ENCODE measurements at regions not wholly inside any gene's neighbourhood (a gene's known extent, or its start where the extent isn't known, plus 50 kb on each side); places are given as distances from the start of the nearest gene placed in this dataset.

- TF ChIP-seq NFAT5 (CRISPR knock-in tag; IDR thresholded peaks at IDR 0.05) (peak; percentile 77; the same call in 1 of the 2 replicates), ZNF260 (CRISPR knock-in tag; IDR thresholded peaks at IDR 0.05; ENCODE audit: borderline replicate concordance, low read depth) (no peak), ZMAT5 (CRISPR knock-in tag; IDR thresholded peaks at IDR 0.05; ENCODE audit: borderline replicate concordance, low read depth) (no peak), HIC2 (CRISPR knock-in tag; IDR thresholded peaks at IDR 0.05; ENCODE audit: low read depth) (peak; percentile 95), NKX3-1 (CRISPR knock-in tag; IDR thresholded peaks at IDR 0.05) (peak; percentile 32; the same call in 1 of the 2 replicates), ZSCAN25 (CRISPR knock-in tag; IDR thresholded peaks at IDR 0.05) (peak; percentile 97), TOE1 (CRISPR knock-in tag; IDR thresholded peaks at IDR 0.05) (no peak; the same call in 1 of the 2 replicates), UBTF (CRISPR knock-in tag; IDR thresholded peaks at IDR 0.05) (peak; percentile 88), MEIS2 (CRISPR knock-in tag; IDR thresholded peaks at IDR 0.05) (peak; percentile 73; the same call in 1 of the 2 replicates), ZNF124 (CRISPR knock-in tag; IDR thresholded peaks at IDR 0.05) (no peak), THAP11 (CRISPR knock-in tag; IDR thresholded peaks at IDR 0.05) (peak; percentile 67), ZNF891 (CRISPR knock-in tag; IDR thresholded peaks at IDR 0.05) (peak; percentile 37; the same call in 1 of the 2 replicates), KDM3A (CRISPR knock-in tag; IDR thresholded peaks at IDR 0.05; ENCODE audit: low read depth) (peak; percentile 81), ZBTB3 (CRISPR knock-in tag; IDR thresholded peaks at IDR 0.05; ENCODE audit: borderline replicate concordance, low read depth) (peak; percentile 99), CREM (IDR thresholded peaks at IDR 0.05) (peak; percentile 67; the same call in 1 of the 2 replicates), CREM (CRISPR knock-in tag; IDR thresholded peaks at IDR 0.05) (no peak), SIN3A (IDR thresholded peaks at IDR 0.05; ENCODE audit: borderline replicate concordance, low read depth, low read length) (peak; percentile 71; the same call in 1 of the 2 replicates), ZNF841 (CRISPR knock-in tag; IDR thresholded peaks at IDR 0.05; ENCODE audit: borderline replicate concordance) (no peak), MED8 (CRISPR knock-in tag; IDR thresholded peaks at IDR 0.05; ENCODE audit: insufficient replicate concordance) (no peak), NFATC3 (CRISPR knock-in tag; IDR thresholded peaks at IDR 0.05) (no peak), POLR2AphosphoS2 (IDR thresholded peaks at IDR 0.05; ENCODE audit: low read depth, low read length) (no peak)
These were observed 161.8 kb upstream of the GRK3 start (continued) for GRCh38 chr22:25402501-25403283.

Data from HepG2 (cell line).